ENCODE measurements at regions not wholly inside any gene's neighbourhood (a gene's known extent, or its start where the extent isn't known, plus 50 kb on each side); places are given as distances from the start of the nearest gene placed in this dataset.
"Not testable (repeated sequence)": the region's sequence is repeated elsewhere in the genome, so short reads cannot be mapped to it uniquely, and the experiment has no call there.

- not testable (repeated sequence) for TF ChIP-seq CTCF, POLR2A (IDR thresholded peaks at IDR 0.05)
Measured at GRCh38 chr7:65145710-65146109, 139.2 kb upstream of the ERV3-1 start.

Measured in body of pancreas (tissue), 4 donors.